ENCODE measurements at regions not wholly inside any gene's neighbourhood (a gene's known extent, or its start where the extent isn't known, plus 50 kb on each side); places are given as distances from the start of the nearest gene placed in this dataset.

- H3K4me3 ChIP-seq, result no peak overlapping the region
- no peaks in the 10 kb centered on the region for H3K36me3 ChIP-seq
- H3K27me3 ChIP-seq, result no peaks in the 10 kb centered on the region
- H3K4me1 ChIP-seq, result no peaks in the 10 kb centered on the region
- DNase-seq, result no peak
- no peak overlapping the region for H3K27ac ChIP-seq
- intact Hi-C loops (cut with DNase I; ENCODE audit: low total_unique reads) (no loop called here), in situ Hi-C loops (cut with MboI; ENCODE audit: low pct_ligation_motif_present in 1 of 4, low pct_unique_long_range_greater_than_20kb in 1 of 4, low sequenced_read_pairs in 3 of 4) (no loop called here)
- 73 to 76% methylated on average over 4 of the region's 4 CpGs for WGBS, 2 donors (ENCODE audit: low coverage in 1 of 2)
- TF ChIP-seq POLR2AphosphoS5 (IDR thresholded peaks at IDR 0.05), result no peak
- TF ChIP-seq EP300 (IDR thresholded peaks at IDR 0.05; ENCODE audit: low read depth), result no peak
- TF ChIP-seq POLR2A (IDR thresholded peaks at IDR 0.05), result no peak
- TF ChIP-seq CTCF (IDR thresholded peaks at IDR 0.05), result no peak
- no peaks in the 10 kb centered on the region for H3K9me3 ChIP-seq
Observed at GRCh38 chr7:41096917-41097316, 606.0 kb downstream of the INHBA start.

- no peak for TF ChIP-seq EP300 (IDR thresholded peaks at IDR 0.05; ENCODE audit: low read depth)
- no peaks in the 10 kb centered on the region for H3K9me3 ChIP-seq
- WGBS, 2 donors (ENCODE audit: low coverage in 1 of 2), result 85 to 93% methylated on average over 3 of the region's 3 CpGs
- no peak overlapping the region for H3K4me3 ChIP-seq
- H3K4me1 ChIP-seq, result no peaks in the 10 kb centered on the region
- H3K27ac ChIP-seq, result no peak overlapping the region
- no peaks in the 10 kb centered on the region for H3K27me3 ChIP-seq
- H3K36me3 ChIP-seq, result no peaks in the 10 kb centered on the region
- in situ Hi-C loops (cut with MboI; ENCODE audit: low pct_ligation_motif_present in 1 of 4, low pct_unique_long_range_greater_than_20kb in 1 of 4, low sequenced_read_pairs in 3 of 4), result no loop called here
- intact Hi-C loops (cut with DNase I; ENCODE audit: low total_unique reads), result no loop called here
- DNase-seq, result no peak
Observed at GRCh38 chr7:41093141-41093540, 609.7 kb downstream of the INHBA start.

GRCh38 chr7:41085244-41085643 is 617.6 kb downstream of the INHBA start:
- no peak for TF ChIP-seq CTCF (IDR thresholded peaks at IDR 0.05)
- no peak for TF ChIP-seq EP300 (IDR thresholded peaks at IDR 0.05; ENCODE audit: low read depth)
- TF ChIP-seq POLR2AphosphoS5 (IDR thresholded peaks at IDR 0.05), result no peak
- no peak for TF ChIP-seq POLR2A (IDR thresholded peaks at IDR 0.05)
- in situ Hi-C loops (cut with MboI; ENCODE audit: low pct_ligation_motif_present in 1 of 4, low pct_unique_long_range_greater_than_20kb in 1 of 4, low sequenced_read_pairs in 3 of 4) (no loop called here), intact Hi-C loops (cut with DNase I; ENCODE audit: low total_unique reads) (no loop called here)
- no peaks in the 10 kb centered on the region for H3K36me3 ChIP-seq
- H3K4me1 ChIP-seq, result no peaks in the 10 kb centered on the region
- no peak for DNase-seq
- H3K9me3 ChIP-seq, result no peaks in the 10 kb centered on the region
- no peaks in the 10 kb centered on the region for H3K27me3 ChIP-seq
- H3K4me3 ChIP-seq, result no peak overlapping the region
- WGBS, 2 donors (ENCODE audit: low coverage in 1 of 2), result 66 to 85% methylated on average over 2 of the region's 2 CpGs
- no peak overlapping the region for H3K27ac ChIP-seq

- DNase-seq, result no peak
- Histone ChIP-seq H3K9me3 (no peaks in the 10 kb centered on the region), H3K4me3 (no peak overlapping the region), H3K27me3 (no peaks in the 10 kb centered on the region), H3K27ac (no peak overlapping the region), H3K4me1 (no peaks in the 10 kb centered on the region), H3K36me3 (no peaks in the 10 kb centered on the region)
- in situ Hi-C loops (cut with MboI; ENCODE audit: low pct_ligation_motif_present in 1 of 4, low pct_unique_long_range_greater_than_20kb in 1 of 4, low sequenced_read_pairs in 3 of 4), result no loop called here
- TF ChIP-seq CTCF (IDR thresholded peaks at IDR 0.05) (no peak), POLR2A (IDR thresholded peaks at IDR 0.05) (no peak), POLR2AphosphoS5 (IDR thresholded peaks at IDR 0.05) (no peak), EP300 (IDR thresholded peaks at IDR 0.05; ENCODE audit: low read depth) (no peak)
- 74% methylated on average over 2 of the region's 2 CpGs; no CpG with 5 or more reads in 1 of the 2 donors for WGBS, 2 donors (ENCODE audit: low coverage in 1 of 2)
- intact Hi-C loops (cut with DNase I; ENCODE audit: low total_unique reads), result no loop called here
Observed at GRCh38 chr7:41084381-41084780, 618.5 kb downstream of the INHBA start.

- TF ChIP-seq POLR2AphosphoS5 (IDR thresholded peaks at IDR 0.05) (no peak), CTCF (IDR thresholded peaks at IDR 0.05) (no peak), EP300 (IDR thresholded peaks at IDR 0.05; ENCODE audit: low read depth) (no peak), POLR2A (IDR thresholded peaks at IDR 0.05) (no peak)
- intact Hi-C loops (cut with DNase I; ENCODE audit: low total_unique reads), result no loop called here
- H3K4me3 ChIP-seq, result no peak overlapping the region
- no peak for DNase-seq
- H3K9me3 ChIP-seq, result no peaks in the 10 kb centered on the region
- H3K27ac ChIP-seq, result no peak overlapping the region
- no peaks in the 10 kb centered on the region for H3K27me3 ChIP-seq
- no peaks in the 10 kb centered on the region for H3K4me1 ChIP-seq
- in situ Hi-C loops (cut with MboI; ENCODE audit: low pct_ligation_motif_present in 1 of 4, low pct_unique_long_range_greater_than_20kb in 1 of 4, low sequenced_read_pairs in 3 of 4), result no loop called here
- H3K36me3 ChIP-seq, result no peaks in the 10 kb centered on the region
- WGBS, 2 donors (ENCODE audit: low coverage in 1 of 2), result 78 to 80% methylated on average over 3 of the region's 3 CpGs
Observed at GRCh38 chr7:41069635-41070034, 633.3 kb downstream of the INHBA start.
